Vagina (tissue), 2 donors: ENCODE measurements at regions not wholly inside any gene's neighbourhood (a gene's known extent, or its start where the extent isn't known, plus 50 kb on each side); places are given as distances from the start of the nearest gene placed in this dataset.

Source experiments
- DNase-seq, 2 donors: peaks; one replicate each; pipeline ENCODE4 v3.0.0-alpha.2; 2017; ENCODE audit errors: extremely low spot score in 2 of 2
- H3K27ac ChIP-seq: fragments of 200-600 bp; sonication (generic); one replicate; pipeline ENCODE4 v1.5.1; 2019
- H3K27me3 ChIP-seq: fragments of 200-600 bp; sonication (generic); one replicate; pipeline ENCODE4 v1.5.1; 2019
- H3K36me3 ChIP-seq, 2 donors: fragments of 200-600 bp; sonication (generic); one replicate each; pipeline ENCODE4 v1.5.1; 2017 to 2019
- H3K4me1 ChIP-seq: fragments of 200-600 bp; sonication (generic); one replicate; pipeline ENCODE4 v1.5.1; 2019
- H3K4me3 ChIP-seq, 2 donors: fragments of 200-600 bp; sonication (generic); 1 replicate in 1 of 2; 2 replicates in 1 of 2; pipeline ENCODE4 v1.5.1; 2016 to 2019
- H3K9me3 ChIP-seq: fragments of 200-600 bp; sonication (generic); one replicate; pipeline ENCODE4 v1.5.1; 2019
- POLR2A ChIP-seq, 2 donors: fragments of 450-650 bp; IDR thresholded peaks; one replicate each; pipeline ENCODE4 v1.6.1; 2017; ENCODE audit warnings: antibody characterized with exemption in 2 of 2, mild to moderate bottlenecking in 2 of 2, moderate library complexity in 2 of 2
- POLR2AphosphoS5 ChIP-seq, 2 donors: sonication (generic); formaldehyde crosslinking; IDR thresholded peaks; one replicate each; pipeline ENCODE4 v1.9.0; 2017; ENCODE audit warnings: antibody characterized with exemption in 2 of 2, mild to moderate bottlenecking in 2 of 2, low read depth in 1 of 2; ENCODE audit not compliant: insufficient read depth in 1 of 2
- intact Hi-C: fragments of 100-400 bp; cut with DNase I; formaldehyde crosslinking; loops from one replicate; pipeline ENCODE4 v1.15.1; 2023
- TF ChIP-seq, protein P1 (sequence below), 3 experiments: fragments of 450-650 bp in 2 of 3; fragments of 200-600 bp in 1 of 3; sonication (generic) in 1 of 3; IDR thresholded peaks; one replicate each; pipeline ENCODE4 v1.5.1; 2017 to 2019; ENCODE audit warnings: antibody characterized with exemption in 3 of 3, mild to moderate bottlenecking in 2 of 3, moderate library complexity in 2 of 3

DNA sequence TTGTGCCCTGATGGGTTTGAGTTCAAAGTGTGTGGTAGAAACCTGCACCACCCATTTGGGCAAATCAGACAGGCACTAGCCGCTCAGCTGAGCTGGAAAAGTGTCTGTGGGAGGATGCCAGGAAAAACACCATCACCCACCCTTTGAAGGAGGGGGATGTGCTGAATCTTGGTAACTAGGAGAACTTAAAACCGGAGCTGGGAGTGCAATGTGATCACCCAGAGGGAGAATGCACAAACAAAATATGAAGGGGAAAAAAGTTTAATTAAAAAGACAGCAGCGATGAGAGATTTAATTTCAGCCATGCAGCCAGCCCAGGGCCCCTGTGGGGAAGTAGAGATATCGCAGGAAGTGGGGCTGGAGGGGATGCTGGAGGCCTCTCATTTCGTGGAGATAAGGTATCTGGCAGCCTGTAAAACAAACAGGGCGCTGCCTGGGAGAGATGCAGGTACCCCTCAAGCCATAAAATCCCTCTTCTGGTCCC lies 86.8 kb upstream of the BCAR3 start:
- H3K27ac ChIP-seq = no peak overlapping the region
- H3K4me1 ChIP-seq = peaks cover 9% of the 10 kb centered on the region
- intact Hi-C loops = no loop called here
- H3K9me3 ChIP-seq = no peaks in the 10 kb centered on the region
- TF ChIP-seq POLR2AphosphoS5 (IDR thresholded peaks at IDR 0.05; ENCODE audit: insufficient read depth in 1 of 2, low read depth in 1 of 2) (no peak), POLR2A (IDR thresholded peaks at IDR 0.05) (no peak)
- TF ChIP-seq, protein P1, sequence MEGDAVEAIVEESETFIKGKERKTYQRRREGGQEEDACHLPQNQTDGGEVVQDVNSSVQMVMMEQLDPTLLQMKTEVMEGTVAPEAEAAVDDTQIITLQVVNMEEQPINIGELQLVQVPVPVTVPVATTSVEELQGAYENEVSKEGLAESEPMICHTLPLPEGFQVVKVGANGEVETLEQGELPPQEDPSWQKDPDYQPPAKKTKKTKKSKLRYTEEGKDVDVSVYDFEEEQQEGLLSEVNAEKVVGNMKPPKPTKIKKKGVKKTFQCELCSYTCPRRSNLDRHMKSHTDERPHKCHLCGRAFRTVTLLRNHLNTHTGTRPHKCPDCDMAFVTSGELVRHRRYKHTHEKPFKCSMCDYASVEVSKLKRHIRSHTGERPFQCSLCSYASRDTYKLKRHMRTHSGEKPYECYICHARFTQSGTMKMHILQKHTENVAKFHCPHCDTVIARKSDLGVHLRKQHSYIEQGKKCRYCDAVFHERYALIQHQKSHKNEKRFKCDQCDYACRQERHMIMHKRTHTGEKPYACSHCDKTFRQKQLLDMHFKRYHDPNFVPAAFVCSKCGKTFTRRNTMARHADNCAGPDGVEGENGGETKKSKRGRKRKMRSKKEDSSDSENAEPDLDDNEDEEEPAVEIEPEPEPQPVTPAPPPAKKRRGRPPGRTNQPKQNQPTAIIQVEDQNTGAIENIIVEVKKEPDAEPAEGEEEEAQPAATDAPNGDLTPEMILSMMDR (IDR thresholded peaks at IDR 0.05) = no peak
- H3K27me3 ChIP-seq = no peaks in the 10 kb centered on the region
- H3K36me3 ChIP-seq = no peaks in the 10 kb centered on the region
- H3K4me3 ChIP-seq = no peak overlapping the region
- no peak for DNase-seq

- H3K4me1 ChIP-seq = peaks cover 9% of the 10 kb centered on the region
- no peak for TF ChIP-seq POLR2A (IDR thresholded peaks at IDR 0.05)
- TF ChIP-seq POLR2AphosphoS5 (IDR thresholded peaks at IDR 0.05; ENCODE audit: insufficient read depth in 1 of 2, low read depth in 1 of 2) = no peak
- TF ChIP-seq, protein P1 (IDR thresholded peaks at IDR 0.05) = no peak
- no peak for DNase-seq
- H3K27me3 ChIP-seq = no peaks in the 10 kb centered on the region
- intact Hi-C loops = no loop called here
- no peaks in the 10 kb centered on the region for H3K9me3 ChIP-seq
- no peak overlapping the region for H3K4me3 ChIP-seq
- no peaks in the 10 kb centered on the region for H3K36me3 ChIP-seq
- H3K27ac ChIP-seq = no peak overlapping the region
These were observed 84.8 kb upstream of the BCAR3 start for GRCh38 chr1:93766451-93766850.

- Histone ChIP-seq H3K27me3 (no peaks in the 10 kb centered on the region), H3K36me3 (no peaks in the 10 kb centered on the region), H3K4me3 (no peak overlapping the region), H3K9me3 (no peaks in the 10 kb centered on the region), H3K27ac (no peak overlapping the region), H3K4me1 (peaks cover 9% of the 10 kb centered on the region)
- intact Hi-C loops = no loop called here
- TF ChIP-seq, protein P1 (IDR thresholded peaks at IDR 0.05) = no peak
- no peak for TF ChIP-seq POLR2AphosphoS5 (IDR thresholded peaks at IDR 0.05; ENCODE audit: insufficient read depth in 1 of 2, low read depth in 1 of 2)
- TF ChIP-seq POLR2A (IDR thresholded peaks at IDR 0.05) = no peak
- DNase-seq = no peak
These were observed 83.5 kb upstream of the BCAR3 start for GRCh38 chr1:93765099-93765498.

DNA sequence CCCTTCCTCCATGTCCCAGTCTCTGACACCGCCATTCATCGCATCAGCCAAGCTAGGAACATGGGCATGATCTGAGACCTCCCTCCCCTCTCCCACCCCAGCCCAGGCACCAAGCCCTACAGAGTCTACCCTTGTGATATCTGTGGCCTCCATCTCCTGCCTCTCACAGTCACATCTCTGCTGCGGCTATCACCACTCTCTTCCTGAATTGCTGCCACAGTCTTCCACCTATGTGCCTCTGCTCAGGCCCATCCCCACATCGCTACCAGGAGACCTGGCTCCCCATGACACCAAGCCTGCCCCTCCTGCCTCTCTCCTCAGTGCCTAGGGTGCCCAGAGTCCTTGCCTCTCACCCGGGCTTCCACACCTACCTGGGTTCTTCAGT lies 82.7 kb upstream of the BCAR3 start:
- Histone ChIP-seq H3K36me3 (no peaks in the 10 kb centered on the region), H3K4me1 (peaks cover 9% of the 10 kb centered on the region)
- TF ChIP-seq POLR2AphosphoS5 (IDR thresholded peaks at IDR 0.05; ENCODE audit: insufficient read depth in 1 of 2, low read depth in 1 of 2) = no peak

GRCh38 chr1:93763704-93764365 lies 82.2 kb upstream of the BCAR3 start:
- H3K4me1 ChIP-seq = peaks cover 6% of the 10 kb centered on the region
- TF ChIP-seq, protein P1 (IDR thresholded peaks at IDR 0.05) = no peak
- TF ChIP-seq POLR2AphosphoS5 (IDR thresholded peaks at IDR 0.05; ENCODE audit: insufficient read depth in 1 of 2, low read depth in 1 of 2) = no peak
- no peak for TF ChIP-seq POLR2A (IDR thresholded peaks at IDR 0.05)
- no peaks in the 10 kb centered on the region for H3K9me3 ChIP-seq
- H3K4me3 ChIP-seq = no peak overlapping the region
- no peaks in the 10 kb centered on the region for H3K27me3 ChIP-seq
- peak in 1 of 2 donors; percentile 82 for DNase-seq
- no peak overlapping the region for H3K27ac ChIP-seq
- H3K36me3 ChIP-seq = no peaks in the 10 kb centered on the region
- intact Hi-C loops = no loop called here

More for the DNA sequence above, 82.7 kb upstream of the BCAR3 start:
- Histone ChIP-seq H3K27ac (no peak overlapping the region), H3K27me3 (no peaks in the 10 kb centered on the region), H3K4me3 (no peak overlapping the region), H3K9me3 (no peaks in the 10 kb centered on the region)
- peak in 1 of 2 donors; percentile 67 for DNase-seq
- intact Hi-C loops = no loop called here
